HEK293 (cell line): ENCODE measurements at regions not wholly inside any gene's neighbourhood (a gene's known extent, or its start where the extent isn't known, plus 50 kb on each side); places are given as distances from the start of the nearest gene placed in this dataset.

Experiments used
- CTCF ChIA-PET: fragments of 350-600 bp; formaldehyde crosslinking; extraction: SDS; loops from one replicate; lab custom pipeline; 2021; ENCODE audit warnings: antibody characterized with exemption; lab: Yijun Ruan, JAX
- POLR2A ChIA-PET: fragments of 300-600 bp; formaldehyde crosslinking; extraction: SDS; loops from one replicate; lab custom pipeline; 2020; ENCODE audit warnings: antibody characterized with exemption, inconsistent platforms; lab: Yijun Ruan, JAX
- H3K27ac ChIP-seq: fragments of 200-500 bp; sonication (Bioruptor generic); 2 replicates; pipeline ENCODE4 v1.5.1; 2014; ENCODE audit warnings: low read depth, low read length, control low read depth, inconsistent platforms; ENCODE audit errors: extremely low read depth
- H3K36me3 ChIP-seq, 2 experiments: fragments of 200-500 bp in 1 of 2; sonication (Bioruptor generic) in 1 of 2; 1 replicate in 1 of 2; 2 replicates in 1 of 2; pipeline ENCODE4 v1.5.1; 2014 to 2017; ENCODE audit warnings: inconsistent platforms in 2 of 2, low read length in 2 of 2; ENCODE audit not compliant: control insufficient read depth in 2 of 2, insufficient read depth in 1 of 2
- H3K4me1 ChIP-seq: fragments of 200-500 bp; sonication (Bioruptor generic); 2 replicates; pipeline ENCODE4 v1.5.1; 2014; ENCODE audit warnings: mild to moderate bottlenecking, low read length, inconsistent platforms; ENCODE audit not compliant: control insufficient read depth, insufficient read depth
- H3K4me3 ChIP-seq: 2 replicates; pipeline ENCODE4 v1.5.1; 2011; ENCODE audit warnings: low read depth, mild to moderate bottlenecking, control low read depth, low read length, moderate library complexity
- H3K9me3 ChIP-seq: fragments of 200-500 bp; sonication (Bioruptor generic); 2 replicates; pipeline ENCODE4 v1.5.1; 2014; ENCODE audit warnings: low read depth, low read length, inconsistent platforms; ENCODE audit not compliant: control insufficient read depth, insufficient read depth
- CTCF ChIP-seq: fragments of 450-650 bp; formaldehyde crosslinking; IDR thresholded peaks from 2 replicates; pipeline ENCODE4 v1.5.1; 2016; ENCODE audit warnings: missing biosample characterization, missing genetic modification characterization
- HOXC10 ChIP-seq: sonication (generic); formaldehyde crosslinking; IDR thresholded peaks from 2 replicates; pipeline ENCODE4 v1.8.1; 2023; ENCODE audit warnings: mild to moderate bottlenecking, missing genetic modification reagents
- IKZF3 ChIP-seq: fragments of 450-650 bp; IDR thresholded peaks from 2 replicates; pipeline ENCODE4 v1.5.0; 2018; ENCODE audit warnings: missing biosample characterization, mild to moderate bottlenecking, missing genetic modification characterization, moderate library complexity
- KLF10 ChIP-seq: fragments of 450-650 bp; IDR thresholded peaks from 2 replicates; pipeline ENCODE4 v1.5.1; 2018; ENCODE audit warnings: missing biosample characterization, mild to moderate bottlenecking, missing genetic modification characterization
- PATZ1 ChIP-seq: fragments of 450-650 bp; formaldehyde crosslinking; IDR thresholded peaks from 2 replicates; pipeline ENCODE4 v1.5.1; 2016; ENCODE audit warnings: missing biosample characterization, missing genetic modification characterization
- SP7 ChIP-seq: fragments of 450-650 bp; formaldehyde crosslinking; IDR thresholded peaks from 2 replicates; pipeline ENCODE4 v1.5.1; 2016; ENCODE audit warnings: missing biosample characterization, missing genetic modification characterization
- ZBTB49 ChIP-seq: fragments of 450-650 bp; formaldehyde crosslinking; IDR thresholded peaks from 2 replicates; pipeline ENCODE4 v1.5.1; 2016; ENCODE audit warnings: missing biosample characterization, missing genetic modification characterization, low read depth
- ZNF114 ChIP-seq: fragments of 450-650 bp; formaldehyde crosslinking; IDR thresholded peaks from 2 replicates; pipeline ENCODE4 v1.5.0; 2017; ENCODE audit warnings: missing biosample characterization, missing genetic modification characterization
- ZNF223 ChIP-seq: fragments of 450-650 bp; formaldehyde crosslinking; IDR thresholded peaks from 2 replicates; pipeline ENCODE4 v1.5.1; 2016; ENCODE audit warnings: missing biosample characterization, missing genetic modification characterization
- ZNF274 ChIP-seq, 2 experiments: fragments of 200-500 bp in 1 of 2; fragments of 450-650 bp in 1 of 2; sonication (Bioruptor generic) in 1 of 2; formaldehyde crosslinking in 1 of 2; IDR thresholded peaks; 2 replicates each; pipeline versions ENCODE4 v1.5.1 to v1.6.1; 2014 to 2016; ENCODE audit warnings: borderline replicate concordance in 1 of 2, inconsistent platforms in 1 of 2, low read length in 1 of 2, missing biosample characterization in 1 of 2, missing genetic modification characterization in 1 of 2
- ZNF366 ChIP-seq: fragments of 450-650 bp; formaldehyde crosslinking; conservative IDR thresholded peaks from 2 replicates; pipeline ENCODE4 v1.5.1; 2016; ENCODE audit warnings: missing biosample characterization, missing genetic modification characterization
- ZNF404 ChIP-seq: fragments of 450-650 bp; formaldehyde crosslinking; IDR thresholded peaks from 2 replicates; pipeline ENCODE4 v1.5.1; 2017; ENCODE audit warnings: missing biosample characterization, missing genetic modification characterization
- ZNF416 ChIP-seq: fragments of 450-650 bp; formaldehyde crosslinking; IDR thresholded peaks from 2 replicates; pipeline ENCODE4 v1.5.1; 2016; ENCODE audit warnings: missing biosample characterization, missing genetic modification characterization
- ZNF501 ChIP-seq: fragments of 450-650 bp; formaldehyde crosslinking; IDR thresholded peaks from 2 replicates; pipeline ENCODE4 v1.5.1; 2016; ENCODE audit warnings: missing biosample characterization, missing genetic modification characterization
- ZNF544 ChIP-seq: fragments of 450-650 bp; formaldehyde crosslinking; IDR thresholded peaks from 2 replicates; pipeline ENCODE4 v1.5.0; 2017; ENCODE audit warnings: missing biosample characterization, missing genetic modification characterization
- ZNF600 ChIP-seq: fragments of 450-650 bp; formaldehyde crosslinking; IDR thresholded peaks from 2 replicates; pipeline ENCODE4 v1.5.1; 2016; ENCODE audit warnings: missing biosample characterization, missing genetic modification characterization
- ZNF623 ChIP-seq: fragments of 450-650 bp; formaldehyde crosslinking; IDR thresholded peaks from 2 replicates; pipeline ENCODE4 v1.5.1; 2016; ENCODE audit warnings: missing biosample characterization, missing genetic modification characterization
- ZNF624 ChIP-seq: fragments of 450-650 bp; formaldehyde crosslinking; IDR thresholded peaks from 2 replicates; pipeline ENCODE4 v1.5.1; 2017; ENCODE audit warnings: missing biosample characterization, missing genetic modification characterization
- ZNF701 ChIP-seq: fragments of 450-650 bp; formaldehyde crosslinking; IDR thresholded peaks from 2 replicates; pipeline ENCODE4 v1.5.1; 2016; ENCODE audit warnings: missing biosample characterization, missing genetic modification characterization
- ZNF777 ChIP-seq: fragments of 450-650 bp; formaldehyde crosslinking; IDR thresholded peaks from 2 replicates; pipeline ENCODE4 v1.5.1; 2017; ENCODE audit warnings: missing biosample characterization, missing genetic modification characterization, borderline replicate concordance
- ZSCAN18 ChIP-seq: fragments of 450-650 bp; formaldehyde crosslinking; IDR thresholded peaks from 2 replicates; pipeline ENCODE4 v1.5.1; 2016; ENCODE audit warnings: missing biosample characterization, missing genetic modification characterization
- ZSCAN30 ChIP-seq: fragments of 450-650 bp; IDR thresholded peaks from 2 replicates; pipeline ENCODE4 v1.5.1; 2018; ENCODE audit warnings: missing biosample characterization, mild to moderate bottlenecking, missing genetic modification characterization, moderate library complexity
- ZSCAN4 ChIP-seq: fragments of 450-650 bp; formaldehyde crosslinking; IDR thresholded peaks from 2 replicates; pipeline ENCODE4 v1.5.1; 2017; ENCODE audit warnings: missing biosample characterization, missing genetic modification characterization

GRCh38 chr12:97778111-97778510 lies 315.5 kb downstream of the RMST start (continued):
- TF ChIP-seq ZNF366, result no peak
- no peak for TF ChIP-seq ZSCAN18 (tag by site-specific recombination)
- TF ChIP-seq ZSCAN30 (tag by site-specific recombination), result no peak
- no peak for TF ChIP-seq ZNF114 (tag by site-specific recombination)
- TF ChIP-seq ZNF701 (tag by site-specific recombination), result no peak

GRCh38 chr12:97781342-97781741 lies 318.7 kb downstream of the RMST start:
- Histone ChIP-seq H3K4me1 (no peaks in the 10 kb centered on the region), H3K36me3 (no peaks in the 10 kb centered on the region), H3K4me3 (no peak overlapping the region), H3K9me3 (no peaks in the 10 kb centered on the region), H3K27ac (no peak overlapping the region)
- ChIA-PET POLR2A (no interaction called here), CTCF (no interaction called here)
- TF ChIP-seq ZNF501 (tag by site-specific recombination), result no peak

- no peaks in the 10 kb centered on the region for H3K36me3 ChIP-seq
- H3K9me3 ChIP-seq, result no peaks in the 10 kb centered on the region
- CTCF ChIA-PET, result no interaction called here
- no peak overlapping the region for H3K27ac ChIP-seq
- no peak overlapping the region for H3K4me3 ChIP-seq
- POLR2A ChIA-PET, result no interaction called here
- H3K4me1 ChIP-seq, result no peaks in the 10 kb centered on the region
- TF ChIP-seq ZBTB49 (tag by site-specific recombination) (no peak), HOXC10 (no peak), CTCF (tag by site-specific recombination) (no peak), ZNF223 (no peak), IKZF3 (tag by site-specific recombination) (no peak), ZNF404 (tag by site-specific recombination) (no peak), ZNF274 (IDR thresholded peaks at IDR 0.05; ENCODE audit: low read length) (no peak), ZNF274 (tag by site-specific recombination; IDR thresholded peaks at IDR 0.05; ENCODE audit: borderline replicate concordance) (no peak), KLF10 (tag by site-specific recombination) (no peak), ZNF777 (tag by site-specific recombination) (no peak), PATZ1 (tag by site-specific recombination) (no peak), ZSCAN4 (tag by site-specific recombination) (no peak), ZNF544 (tag by site-specific recombination) (no peak), ZNF623 (tag by site-specific recombination) (no peak), ZNF416 (no peak), ZNF600 (tag by site-specific recombination) (no peak), ZNF624 (tag by site-specific recombination) (no peak), SP7 (no peak)
Observed at GRCh38 chr12:97784904-97785303, 322.3 kb downstream of the RMST start.
